H9 (cell line): ENCODE measurements at regions not wholly inside any gene's neighbourhood (a gene's known extent, or its start where the extent isn't known, plus 50 kb on each side); places are given as distances from the start of the nearest gene placed in this dataset.
"Not testable (repeated sequence)": the region's sequence is repeated elsewhere in the genome, so short reads cannot be mapped to it uniquely, and the experiment has no call there.

Source experiments
- DNase-seq: peaks from one replicate; pipeline ENCODE4 v3.0.0-alpha.2; 2017
- H2AFZ ChIP-seq: one replicate; pipeline ENCODE4 v1.6.1; 2013; ENCODE audit warnings: mild to moderate bottlenecking, low read length, control low read depth, moderate library complexity
- H2AK5ac ChIP-seq: 2 replicates; pipeline ENCODE4 v1.6.1; 2013; ENCODE audit warnings: low read length, control low read depth, mixed read lengths; ENCODE audit not compliant: insufficient read length
- H2BK120ac ChIP-seq: one replicate; pipeline ENCODE4 v1.6.1; 2013; ENCODE audit warnings: low read depth, mild to moderate bottlenecking, low read length, control low read depth, inconsistent platforms; ENCODE audit not compliant: poor library complexity, severe bottlenecking
- H2BK12ac ChIP-seq: 2 replicates; pipeline ENCODE4 v1.6.1; 2013; ENCODE audit warnings: low read length, control low read depth, mixed read lengths, low read depth; ENCODE audit not compliant: insufficient read length
- H2BK15ac ChIP-seq: 2 replicates; pipeline ENCODE4 v1.6.1; 2013; ENCODE audit warnings: low read depth, low read length, control low read depth
- H2BK20ac ChIP-seq: one replicate; pipeline ENCODE4 v1.6.1; 2013; ENCODE audit warnings: low read depth, mild to moderate bottlenecking, low read length, control low read depth, inconsistent platforms; ENCODE audit not compliant: poor library complexity, severe bottlenecking
- H2BK5ac ChIP-seq: 2 replicates; pipeline ENCODE4 v1.6.1; 2013; ENCODE audit warnings: low read length, control low read depth, mixed read lengths; ENCODE audit not compliant: insufficient read length
- H3K14ac ChIP-seq: 2 replicates; pipeline ENCODE4 v1.6.1; 2013; ENCODE audit warnings: low read length, control low read depth; ENCODE audit not compliant: insufficient read depth
- H3K18ac ChIP-seq: 2 replicates; pipeline ENCODE4 v1.6.1; 2013; ENCODE audit warnings: low read depth, mild to moderate bottlenecking, mixed read lengths, low read length, control low read depth; ENCODE audit not compliant: insufficient read length
- H3K23ac ChIP-seq: 2 replicates; pipeline ENCODE4 v1.6.1; 2013; ENCODE audit warnings: low read length, control low read depth, mixed read lengths, low read depth; ENCODE audit not compliant: insufficient read length
- H3K23me2 ChIP-seq: 2 replicates; pipeline ENCODE4 v1.6.1; 2013; ENCODE audit warnings: low read depth, mild to moderate bottlenecking, mixed read lengths, low read length, control low read depth; ENCODE audit not compliant: insufficient read length, poor library complexity, severe bottlenecking
- H3K27ac ChIP-seq: 2 replicates; pipeline ENCODE4 v1.5.1; 2013; ENCODE audit warnings: low read length, control low read depth, mixed read lengths, low read depth; ENCODE audit not compliant: insufficient read length
- H3K27me3 ChIP-seq: 2 replicates; pipeline ENCODE4 v1.6.1; 2013; ENCODE audit warnings: low read length, control low read depth, inconsistent platforms; ENCODE audit not compliant: insufficient read depth
- H3K4ac ChIP-seq: 2 replicates; pipeline ENCODE4 v1.6.1; 2013; ENCODE audit warnings: low read depth, mild to moderate bottlenecking, control low read depth, inconsistent platforms, low read length, moderate library complexity
- H3K4me1 ChIP-seq: 2 replicates; pipeline ENCODE4 v1.6.1; 2013; ENCODE audit warnings: low read length, control low read depth, inconsistent platforms; ENCODE audit not compliant: insufficient read depth
- H3K4me2 ChIP-seq: 2 replicates; pipeline ENCODE4 v1.6.1; 2013; ENCODE audit warnings: low read length, control low read depth, mixed read lengths; ENCODE audit not compliant: insufficient read length, insufficient read depth
- H3K56ac ChIP-seq: 2 replicates; pipeline ENCODE4 v1.6.1; 2013; ENCODE audit warnings: low read depth, mild to moderate bottlenecking, mixed read lengths, low read length, control low read depth; ENCODE audit not compliant: insufficient read length
- H3K79me1 ChIP-seq: 2 replicates; pipeline ENCODE4 v1.6.1; 2013; ENCODE audit warnings: low read depth, mild to moderate bottlenecking, moderate library complexity, low read length, control low read depth, inconsistent platforms; ENCODE audit not compliant: insufficient read depth, poor library complexity, severe bottlenecking
- H3K79me2 ChIP-seq: 2 replicates; pipeline ENCODE4 v1.6.1; 2013; ENCODE audit warnings: low read length, control low read depth, inconsistent platforms; ENCODE audit not compliant: insufficient read depth
- H3K9ac ChIP-seq: 2 replicates; pipeline ENCODE4 v1.6.1; 2013; ENCODE audit warnings: low read length, control low read depth, mixed read lengths; ENCODE audit not compliant: insufficient read length; ENCODE audit errors: extremely low read depth
- H3K9me3 ChIP-seq: one replicate; pipeline ENCODE4 v1.6.1; 2013; ENCODE audit warnings: low read depth, low read length, inconsistent platforms; ENCODE audit not compliant: control insufficient read depth
- H3T11ph ChIP-seq: one replicate; pipeline ENCODE4 v1.6.1; 2013; ENCODE audit warnings: mild to moderate bottlenecking, low read length, control low read depth, inconsistent platforms
- H4K20me1 ChIP-seq: one replicate; pipeline ENCODE4 v1.6.1; 2013; ENCODE audit not compliant: control insufficient read depth, insufficient read length, insufficient read depth
- H4K5ac ChIP-seq: 2 replicates; pipeline ENCODE4 v1.6.1; 2013; ENCODE audit warnings: low read depth, mild to moderate bottlenecking, mixed read lengths, low read length, control low read depth; ENCODE audit not compliant: insufficient read length
- H4K8ac ChIP-seq: replicated peaks from 2 replicates; pipeline ENCODE4 v1.6.1; 2013; ENCODE audit warnings: low read length, control low read depth, mixed read lengths, low read depth; ENCODE audit not compliant: insufficient read length
- H4K91ac ChIP-seq: 2 replicates; pipeline ENCODE4 v1.6.1; 2013; ENCODE audit warnings: low read depth, mild to moderate bottlenecking, moderate library complexity, mixed read lengths, low read length, control low read depth; ENCODE audit not compliant: insufficient read length
- H3K27ac Mint-ChIP-seq, 3 experiments: 2 replicates in 2 of 3; 3 replicates in 1 of 3; pipeline ENCODE4 v1.8.0; 2020 to 2021; ENCODE audit warnings: mixed read lengths in 3 of 3, mild to moderate bottlenecking in 1 of 3, moderate library complexity in 1 of 3
- H3K27me3 Mint-ChIP-seq: 2 replicates; pipeline ENCODE4 v1.8.0; 2021; ENCODE audit warnings: low read depth, mild to moderate bottlenecking, moderate library complexity, mixed read lengths
- H3K36me3 Mint-ChIP-seq, 3 experiments: 2 replicates in 2 of 3; 3 replicates in 1 of 3; pipeline ENCODE4 v1.8.0; 2020 to 2021; ENCODE audit warnings: low read depth in 3 of 3, mixed read lengths in 3 of 3; ENCODE audit not compliant: insufficient read depth in 1 of 3
- H3K4me1 Mint-ChIP-seq, 2 experiments: 2 replicates each; pipeline ENCODE4 v1.8.0; 2020; ENCODE audit warnings: mixed read lengths in 2 of 2
- H3K4me3 Mint-ChIP-seq, 2 experiments: 2 replicates in 1 of 2; 3 replicates in 1 of 2; pipeline ENCODE4 v1.8.0; 2020 to 2021; ENCODE audit warnings: mild to moderate bottlenecking in 2 of 2, mixed read lengths in 2 of 2, moderate library complexity in 1 of 2
- H3K9me3 Mint-ChIP-seq, 2 experiments: 2 replicates in 1 of 2; 3 replicates in 1 of 2; pipeline ENCODE4 v1.8.0; 2020; ENCODE audit warnings: mild to moderate bottlenecking in 2 of 2, mixed read lengths in 2 of 2, moderate library complexity in 1 of 2
- WGBS: extraction: QIAGEN DNeasy Blood & Tissue Kit; methylation state at CpG from one replicate; pipeline ENCODE4 v1.1.7; 2013; ENCODE audit warnings: missing lambda C conversion rate, low lambda C conversion rate, mixed read lengths; ENCODE audit not compliant: insufficient read length; ENCODE audit errors: extremely low coverage; 5-methylcytosine and 5-hydroxymethylcytosine counted together
- TF ChIP-seq, protein P1 (sequence below): fragments of 200-600 bp; sonication (generic); conservative IDR thresholded peaks from 3 replicates; pipeline ENCODE4 v1.8.0; 2021; ENCODE audit warnings: antibody characterized with exemption, mild to moderate bottlenecking

DNA sequence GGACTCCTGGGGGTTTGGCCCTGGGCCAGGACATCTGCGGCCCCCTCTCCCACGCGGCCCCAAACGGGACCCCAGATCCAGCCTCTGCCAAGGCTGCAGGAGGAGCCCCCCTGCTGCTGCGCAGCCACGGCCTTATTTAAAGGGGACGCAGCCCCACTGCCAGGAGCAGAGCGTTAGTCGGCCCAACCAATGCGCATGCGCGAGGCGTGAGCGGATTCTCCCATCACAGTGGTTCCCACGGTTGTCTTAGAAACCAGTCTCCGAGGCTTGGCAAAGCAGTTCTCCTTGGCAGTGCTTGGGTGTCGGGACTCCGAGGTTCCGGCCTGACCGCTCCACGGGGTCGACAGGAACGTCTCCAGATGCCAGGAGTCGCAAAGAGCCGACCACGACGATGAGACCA, 288.3 kb upstream of the ZNF337 start:
- Histone ChIP-seq H4K5ac (no peak overlapping the region), H4K20me1 (no peaks in the 10 kb centered on the region), H4K8ac (no peak overlapping the region), H3K79me2 (no peaks in the 10 kb centered on the region), H3K23me2 (peaks cover 2% of the 10 kb centered on the region), H3T11ph (no peak overlapping the region), H2BK15ac (no peak overlapping the region), H3K14ac (no peak overlapping the region), H3K18ac (no peak overlapping the region), H3K23ac (no peak overlapping the region), H3K56ac (no peak overlapping the region), H3K27ac (no peak overlapping the region), H2BK120ac (no peak overlapping the region), H2AFZ (no peak overlapping the region), H2BK12ac (no peak overlapping the region), H2BK5ac (no peak overlapping the region), H2AK5ac (no peak overlapping the region), H3K4me1 (no peaks in the 10 kb centered on the region), H3K4ac (no peak overlapping the region), H3K9ac (no peak overlapping the region), H2BK20ac (no peak overlapping the region), H3K27me3 (no peaks in the 10 kb centered on the region), H3K9me3 (no peaks in the 10 kb centered on the region), H4K91ac (no peak overlapping the region), H3K4me2 (no peak overlapping the region), H3K79me1 (no peaks in the 10 kb centered on the region)
- Mint-ChIP-seq H3K9me3 (peaks cover 0 to 3% of the 10 kb centered on the region in 2 experiments; a peak in 3 of 5 replicates), H3K36me3 (no peaks in the 10 kb centered on the region; a peak in 1 of 7 replicates), H3K27ac (no peak overlapping the region), H3K4me1 (peaks cover 3 to 6% of the 10 kb centered on the region in 2 experiments; a peak in 1 of 4 replicates), H3K27me3 (peaks cover 10% of the 10 kb centered on the region), H3K4me3 (no peak overlapping the region)
- no peak for DNase-seq
- TF ChIP-seq, protein P1, sequence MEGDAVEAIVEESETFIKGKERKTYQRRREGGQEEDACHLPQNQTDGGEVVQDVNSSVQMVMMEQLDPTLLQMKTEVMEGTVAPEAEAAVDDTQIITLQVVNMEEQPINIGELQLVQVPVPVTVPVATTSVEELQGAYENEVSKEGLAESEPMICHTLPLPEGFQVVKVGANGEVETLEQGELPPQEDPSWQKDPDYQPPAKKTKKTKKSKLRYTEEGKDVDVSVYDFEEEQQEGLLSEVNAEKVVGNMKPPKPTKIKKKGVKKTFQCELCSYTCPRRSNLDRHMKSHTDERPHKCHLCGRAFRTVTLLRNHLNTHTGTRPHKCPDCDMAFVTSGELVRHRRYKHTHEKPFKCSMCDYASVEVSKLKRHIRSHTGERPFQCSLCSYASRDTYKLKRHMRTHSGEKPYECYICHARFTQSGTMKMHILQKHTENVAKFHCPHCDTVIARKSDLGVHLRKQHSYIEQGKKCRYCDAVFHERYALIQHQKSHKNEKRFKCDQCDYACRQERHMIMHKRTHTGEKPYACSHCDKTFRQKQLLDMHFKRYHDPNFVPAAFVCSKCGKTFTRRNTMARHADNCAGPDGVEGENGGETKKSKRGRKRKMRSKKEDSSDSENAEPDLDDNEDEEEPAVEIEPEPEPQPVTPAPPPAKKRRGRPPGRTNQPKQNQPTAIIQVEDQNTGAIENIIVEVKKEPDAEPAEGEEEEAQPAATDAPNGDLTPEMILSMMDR, result no peak
- WGBS, result no CpG with 5 or more reads among the region's 27 CpGs

GRCh38 chr20:25982701-25983100, 286.0 kb upstream of the ZNF337 start:
- not testable (repeated sequence) for H3K9me3 Mint-ChIP-seq, H4K20me1 ChIP-seq, H4K8ac ChIP-seq, H3K27ac Mint-ChIP-seq, H2AK5ac ChIP-seq, H3K79me2 ChIP-seq, H3K56ac ChIP-seq, H3K4me1 Mint-ChIP-seq, H3K27me3 Mint-ChIP-seq, H3K23ac ChIP-seq, H4K91ac ChIP-seq, H3K23me2 ChIP-seq, H2BK20ac ChIP-seq, H3K4me1 ChIP-seq, H3K27ac ChIP-seq, H3K36me3 Mint-ChIP-seq, H3K4ac ChIP-seq, H3K9ac ChIP-seq, H3T11ph ChIP-seq, H2AFZ ChIP-seq, H2BK12ac ChIP-seq, H3K9me3 ChIP-seq, H2BK120ac ChIP-seq, H2BK15ac ChIP-seq, H3K14ac ChIP-seq, H3K18ac ChIP-seq, H3K4me3 Mint-ChIP-seq, H4K5ac ChIP-seq, H2BK5ac ChIP-seq, H3K27me3 ChIP-seq, H3K79me1 ChIP-seq, DNase-seq, H3K4me2 ChIP-seq
